HUES48 (cell line): ENCODE measurements at regions not wholly inside any gene's neighbourhood (a gene's known extent, or its start where the extent isn't known, plus 50 kb on each side); places are given as distances from the start of the nearest gene placed in this dataset.
"Not testable (repeated sequence)": the region's sequence is repeated elsewhere in the genome, so short reads cannot be mapped to it uniquely, and the experiment has no call there.

Experiments
- H3K27ac ChIP-seq: one replicate; pipeline ENCODE4 v1.7.0; 2013; ENCODE audit warnings: low read depth, low read length, inconsistent platforms
- H3K27me3 ChIP-seq: 2 replicates; pipeline ENCODE4 v1.6.1; 2013; ENCODE audit warnings: mild to moderate bottlenecking, low read length; ENCODE audit not compliant: control insufficient read depth, insufficient read depth
- H3K36me3 ChIP-seq: 2 replicates; pipeline ENCODE4 v1.6.1; 2013; ENCODE audit warnings: low read length; ENCODE audit not compliant: control insufficient read depth, insufficient read depth
- H3K4me1 ChIP-seq: 2 replicates; pipeline ENCODE4 v1.6.1; 2013; ENCODE audit warnings: mild to moderate bottlenecking, low read length; ENCODE audit not compliant: control insufficient read depth, insufficient read depth
- H3K4me3 ChIP-seq: 2 replicates; pipeline ENCODE4 v1.5.1; 2013; ENCODE audit warnings: mild to moderate bottlenecking, low read depth, low read length
- H3K9ac ChIP-seq: 2 replicates; pipeline ENCODE4 v1.6.1; 2013; ENCODE audit warnings: mild to moderate bottlenecking, low read depth, low read length, moderate library complexity
- H3K9me3 ChIP-seq: 2 replicates; pipeline ENCODE4 v1.6.1; 2013; ENCODE audit warnings: low read length; ENCODE audit not compliant: control insufficient read depth, insufficient read depth

DNA sequence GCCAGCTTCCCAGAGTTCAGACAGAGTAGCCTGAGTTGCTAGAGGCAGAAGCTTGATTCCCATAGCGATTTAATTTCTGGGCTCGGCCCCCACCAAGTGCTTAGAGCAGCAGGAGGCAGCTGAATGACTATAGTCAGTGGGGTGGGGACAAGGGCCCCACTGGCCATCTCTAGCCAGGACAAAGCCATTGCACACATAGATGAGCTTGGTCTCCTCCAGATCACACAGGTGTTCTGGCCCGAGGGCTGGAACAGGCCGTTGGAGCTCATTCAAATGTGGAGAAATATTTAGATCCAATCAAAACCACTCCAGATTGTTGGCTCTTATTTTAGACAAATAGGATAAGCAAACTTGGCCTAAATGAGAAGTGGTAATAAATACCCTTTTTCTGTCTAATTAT is 287.3 kb upstream of the NCKAP5 start:
- Histone ChIP-seq H3K27me3 (no peaks in the 10 kb centered on the region), H3K36me3 (no peaks in the 10 kb centered on the region), H3K9ac (no peak overlapping the region), H3K27ac (no peak overlapping the region), H3K4me3 (no peak overlapping the region), H3K4me1 (no peaks in the 10 kb centered on the region), H3K9me3 (peaks cover 20% of the 10 kb centered on the region)

DNA sequence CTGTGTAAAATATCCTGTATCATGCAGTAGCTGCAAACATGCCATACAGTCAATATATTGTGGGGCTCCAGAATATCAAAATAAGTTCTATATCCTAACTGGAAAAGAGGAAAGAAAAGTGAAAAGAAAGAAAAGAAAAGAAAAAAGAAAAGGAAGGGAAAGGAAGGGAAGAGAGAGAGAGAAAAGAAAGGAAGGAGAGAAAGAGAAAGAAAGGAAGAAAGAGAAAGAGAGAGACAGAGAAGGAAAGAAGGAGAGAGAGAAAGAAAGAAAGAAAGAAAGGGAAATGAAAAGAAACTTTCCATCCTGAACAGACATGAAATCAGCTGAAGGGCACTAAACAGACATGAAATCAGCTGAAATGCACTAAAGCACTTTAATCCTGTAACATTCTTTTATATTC is 288.4 kb upstream of the NCKAP5 start:
- H3K27me3 ChIP-seq: no peaks in the 10 kb centered on the region
- no peaks in the 10 kb centered on the region for H3K4me1 ChIP-seq
- no peak overlapping the region for H3K27ac ChIP-seq
- no peaks in the 10 kb centered on the region for H3K36me3 ChIP-seq
- H3K9ac ChIP-seq: no peak overlapping the region
- H3K9me3 ChIP-seq: peaks cover 20% of the 10 kb centered on the region
- H3K4me3 ChIP-seq: no peak overlapping the region

DNA sequence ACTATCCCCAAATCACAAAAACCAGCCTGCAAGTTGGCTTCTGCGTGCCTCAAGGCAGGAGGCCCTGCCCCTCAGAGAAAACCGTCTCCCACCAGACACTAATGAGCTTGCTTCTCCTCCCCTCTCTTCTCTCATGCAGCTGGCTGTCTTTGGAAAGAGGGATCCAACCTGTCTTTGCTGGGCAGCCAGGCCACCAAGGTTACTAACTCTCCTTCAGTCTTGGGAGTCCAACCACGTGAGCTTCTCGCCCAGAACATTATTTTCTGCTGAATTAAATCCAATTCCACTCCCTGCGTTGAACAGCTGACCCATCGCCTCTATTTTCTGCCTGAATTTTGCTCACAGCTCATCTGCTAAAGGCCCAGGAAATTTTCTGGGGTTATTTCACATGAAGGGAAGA is 291.3 kb upstream of the NCKAP5 start:
- H3K36me3 ChIP-seq: no peaks in the 10 kb centered on the region
- H3K27ac ChIP-seq: no peak overlapping the region
- H3K9ac ChIP-seq: no peak overlapping the region
- H3K4me3 ChIP-seq: no peak overlapping the region
- 0 out of 2 replicates have a peak, but pooled peaks cover 2% of the 10 kb centered on the region for H3K9me3 ChIP-seq
- no peaks in the 10 kb centered on the region for H3K4me1 ChIP-seq
- H3K27me3 ChIP-seq: no peaks in the 10 kb centered on the region

DNA sequence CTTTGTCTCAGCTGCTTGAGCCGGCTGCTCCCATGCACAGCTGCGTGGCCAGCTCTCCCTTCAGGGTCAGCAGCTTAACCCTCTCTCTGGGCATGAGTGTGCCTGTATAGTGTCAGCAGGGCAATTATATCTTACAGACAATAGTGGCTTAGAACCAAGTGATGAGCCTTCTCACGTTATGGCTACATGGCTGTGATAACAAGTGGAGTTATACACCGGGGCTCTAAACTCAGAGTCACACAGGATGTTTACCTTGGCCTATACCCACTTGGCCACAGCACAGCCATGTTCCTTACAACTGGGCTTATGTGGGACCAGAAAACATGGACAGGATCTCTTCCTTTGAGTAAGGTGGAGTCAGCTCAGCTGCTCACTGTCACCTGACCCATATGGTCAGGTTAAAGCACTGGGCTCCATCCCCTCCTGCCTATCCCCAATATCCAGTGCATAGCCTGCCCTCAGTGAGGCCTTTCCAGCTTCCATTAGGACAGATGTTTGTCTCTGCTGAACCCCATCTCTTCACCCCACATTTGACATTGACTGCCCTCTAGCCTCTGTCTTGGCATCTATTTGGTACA is 294.2 kb upstream of the NCKAP5 start:
- H3K9me3 ChIP-seq: no peaks in the 10 kb centered on the region
- no peaks in the 10 kb centered on the region for H3K4me1 ChIP-seq
- no peaks in the 10 kb centered on the region for H3K36me3 ChIP-seq
- H3K27me3 ChIP-seq: no peaks in the 10 kb centered on the region
- H3K4me3 ChIP-seq: no peak overlapping the region
- no peak overlapping the region for H3K9ac ChIP-seq
- no peak overlapping the region for H3K27ac ChIP-seq

DNA sequence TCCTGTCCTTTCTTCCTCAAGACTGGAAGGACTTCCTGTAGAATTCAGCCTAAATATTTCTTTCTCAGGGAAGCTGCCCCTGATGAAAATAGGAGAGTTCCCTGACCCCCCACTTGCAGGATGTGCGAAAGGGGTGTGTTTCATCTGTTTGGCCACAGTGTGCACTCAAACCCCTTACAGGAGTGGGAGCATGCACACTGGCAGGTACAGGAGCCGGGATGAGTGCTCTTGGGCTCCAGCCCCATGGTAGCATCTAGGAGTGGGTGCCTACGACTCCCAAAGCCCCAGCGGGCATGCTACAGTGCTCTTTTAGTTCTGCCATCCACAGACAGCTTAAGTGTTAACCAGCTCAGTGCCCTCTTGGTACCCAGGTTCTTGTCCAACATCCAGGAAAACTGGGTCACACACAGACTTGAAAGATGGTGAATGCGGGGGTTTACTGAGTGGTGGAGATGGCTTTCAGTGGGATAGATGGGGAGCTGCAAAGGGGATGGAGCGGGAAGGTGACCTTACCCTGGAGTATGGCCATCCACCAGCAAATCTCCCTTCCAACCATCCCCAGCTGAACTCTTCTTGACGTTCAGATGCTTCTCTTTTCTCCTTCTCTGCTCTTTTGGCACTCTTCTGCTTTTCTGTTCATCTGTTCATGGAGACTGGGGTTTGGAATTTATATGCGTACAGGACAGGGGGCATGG is 295.0 kb upstream of the NCKAP5 start:
- H3K36me3 ChIP-seq: no peaks in the 10 kb centered on the region
- H3K27ac ChIP-seq: no peak overlapping the region
- H3K27me3 ChIP-seq: no peaks in the 10 kb centered on the region
- no peaks in the 10 kb centered on the region for H3K4me1 ChIP-seq
- no peaks in the 10 kb centered on the region for H3K9me3 ChIP-seq
- no peak overlapping the region for H3K9ac ChIP-seq
- H3K4me3 ChIP-seq: no peak overlapping the region

DNA sequence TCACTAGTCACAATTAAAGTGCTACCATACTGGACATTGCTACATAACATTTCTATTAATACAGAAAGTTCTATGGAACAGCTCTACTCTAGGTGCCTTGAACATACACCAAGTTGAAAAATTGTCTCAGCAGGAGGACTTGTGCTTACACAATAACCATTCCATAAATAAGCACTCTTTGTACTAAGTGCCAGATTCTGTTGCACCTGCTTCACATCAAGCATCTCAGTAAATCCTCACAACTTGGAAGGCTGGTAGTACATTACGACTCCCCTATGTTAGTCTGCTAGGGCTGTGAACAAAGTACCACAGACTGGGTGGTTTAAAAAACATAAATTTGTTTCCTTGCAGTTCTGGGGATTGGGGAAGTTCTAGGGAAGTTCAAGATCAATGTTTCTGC is 296.9 kb upstream of the NCKAP5 start:
- H3K4me1 ChIP-seq: no peaks in the 10 kb centered on the region
- no peaks in the 10 kb centered on the region for H3K27me3 ChIP-seq
- no peak overlapping the region for H3K9ac ChIP-seq
- H3K9me3 ChIP-seq: no peaks in the 10 kb centered on the region
- H3K27ac ChIP-seq: no peak overlapping the region
- no peak overlapping the region for H3K4me3 ChIP-seq
- no peaks in the 10 kb centered on the region for H3K36me3 ChIP-seq

DNA sequence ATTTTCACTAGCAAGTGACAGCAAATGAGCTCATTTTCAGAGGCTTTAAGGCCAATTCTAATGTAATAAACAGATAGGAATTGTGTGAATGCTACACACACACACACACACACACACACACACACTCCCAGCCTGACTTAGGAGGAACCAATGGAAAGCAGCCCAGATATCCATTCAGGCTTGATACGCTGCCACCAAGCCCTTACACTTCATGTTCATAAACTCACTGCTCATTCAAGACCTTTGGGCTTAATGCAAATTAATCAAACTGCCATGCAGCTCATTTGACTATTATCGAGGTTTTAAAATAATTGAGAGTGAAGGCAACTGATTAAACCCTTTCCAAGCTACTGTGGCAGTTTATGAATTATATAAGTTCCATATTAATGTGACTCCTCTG is 298.9 kb upstream of the NCKAP5 start:
- H3K4me3 ChIP-seq: no peak overlapping the region
- no peak overlapping the region for H3K27ac ChIP-seq
- H3K36me3 ChIP-seq: no peaks in the 10 kb centered on the region
- H3K4me1 ChIP-seq: no peaks in the 10 kb centered on the region
- no peaks in the 10 kb centered on the region for H3K9me3 ChIP-seq
- no peak overlapping the region for H3K9ac ChIP-seq
- H3K27me3 ChIP-seq: no peaks in the 10 kb centered on the region

DNA sequence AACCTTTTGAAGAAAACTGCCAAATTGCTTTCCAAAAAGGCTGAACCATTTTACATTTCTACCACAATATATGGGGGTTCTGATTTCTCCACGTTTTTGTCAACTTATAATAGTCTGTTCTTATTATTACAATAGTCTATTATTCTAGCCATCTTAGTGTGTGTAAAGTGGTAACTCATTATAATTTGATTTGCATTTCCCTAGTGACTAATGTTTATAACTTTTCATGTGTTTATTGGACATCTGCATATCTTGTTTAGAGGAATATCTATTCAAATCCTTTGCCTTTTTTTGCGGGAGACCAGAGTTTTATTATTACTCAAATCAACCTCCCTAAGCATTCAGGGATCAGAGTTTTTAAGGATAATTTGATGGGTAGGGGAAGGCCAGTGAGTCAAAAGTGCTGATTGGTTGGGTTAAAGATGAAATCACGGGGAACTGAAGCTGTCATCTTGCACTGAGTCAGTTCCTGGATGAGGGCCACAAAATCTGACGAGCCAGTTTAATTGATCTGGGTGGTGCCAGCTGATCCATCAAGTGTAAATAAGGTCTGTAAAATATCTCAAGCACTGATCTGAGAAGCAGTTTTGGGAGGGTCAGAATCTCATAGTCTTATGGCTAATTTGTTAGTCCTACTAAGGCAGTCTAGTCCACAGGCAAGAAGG is 303.4 kb upstream of the NCKAP5 start:
- Histone ChIP-seq H3K9me3 (no peaks in the 10 kb centered on the region), H3K27ac (no peak overlapping the region), H3K9ac (no peak overlapping the region), H3K36me3 (no peaks in the 10 kb centered on the region), H3K4me3 (no peak overlapping the region), H3K4me1 (no peaks in the 10 kb centered on the region), H3K27me3 (no peaks in the 10 kb centered on the region)

DNA sequence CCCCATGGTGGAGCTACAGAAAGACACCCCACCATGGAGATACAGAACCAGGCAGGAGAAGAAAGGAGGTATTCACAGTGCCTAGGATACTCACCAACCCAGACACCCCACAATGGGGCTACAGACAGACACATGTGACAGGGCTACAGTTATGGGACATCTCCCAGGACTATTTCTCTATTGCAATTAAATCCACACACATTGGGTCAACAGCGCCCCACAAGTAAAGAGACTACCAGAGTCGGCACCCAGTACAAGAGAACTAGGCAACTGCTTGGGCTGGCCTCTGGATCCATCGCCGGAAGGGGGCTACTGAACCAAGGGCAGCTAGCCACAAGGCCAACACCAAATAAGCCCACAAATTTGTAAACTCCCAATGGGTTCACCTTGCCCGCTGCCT is 310.1 kb upstream of the NCKAP5 start:
- Histone ChIP-seq H3K9me3 (no peaks in the 10 kb centered on the region), H3K36me3 (no peaks in the 10 kb centered on the region), H3K27me3 (no peaks in the 10 kb centered on the region), H3K4me3 (no peak overlapping the region), H3K27ac (no peak overlapping the region), H3K4me1 (no peaks in the 10 kb centered on the region), H3K9ac (no peak overlapping the region)

DNA sequence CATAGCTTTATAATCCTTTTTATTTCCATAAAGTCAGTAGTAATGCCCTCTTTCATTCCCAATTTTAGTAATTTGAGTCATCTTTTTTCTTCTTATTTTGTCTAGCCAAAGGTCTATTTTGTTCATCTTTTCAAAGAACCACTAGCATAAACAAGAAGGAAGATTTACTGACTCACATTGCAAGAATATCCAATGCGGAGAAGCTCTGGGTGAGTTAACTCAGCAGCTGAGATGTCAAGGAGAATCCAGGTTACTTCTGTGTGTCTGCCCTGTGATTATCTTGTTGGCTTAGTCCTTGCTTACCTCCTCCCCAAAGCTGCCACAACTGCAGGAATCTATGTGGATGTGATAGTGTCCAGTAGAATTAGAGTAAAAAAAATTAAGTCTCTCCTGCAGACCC is 311.4 kb upstream of the NCKAP5 start:
- Histone ChIP-seq H3K9ac (no peak overlapping the region), H3K9me3 (no peaks in the 10 kb centered on the region), H3K4me3 (no peak overlapping the region), H3K4me1 (no peaks in the 10 kb centered on the region), H3K27me3 (no peaks in the 10 kb centered on the region), H3K27ac (no peak overlapping the region), H3K36me3 (no peaks in the 10 kb centered on the region)

DNA sequence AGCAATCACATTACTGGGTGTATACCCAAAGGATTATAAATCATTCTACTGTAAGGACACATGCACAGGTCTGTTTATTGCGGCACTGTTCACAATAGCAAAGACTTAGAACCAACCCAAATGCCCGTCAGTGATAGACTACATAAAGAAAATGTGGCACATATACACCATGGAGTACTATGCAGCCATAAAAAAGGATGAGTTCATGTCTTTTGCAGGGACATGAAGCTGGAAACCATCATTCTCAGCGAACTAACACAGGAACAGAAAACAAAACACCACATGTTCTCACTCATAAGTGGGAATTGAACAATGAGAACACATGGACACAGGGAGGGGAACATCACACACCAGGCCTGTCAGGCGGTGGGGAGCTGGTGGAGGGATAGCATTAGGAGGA is 313.9 kb upstream of the NCKAP5 start:
- not testable (repeated sequence) for H3K4me3 ChIP-seq, H3K27me3 ChIP-seq, H3K36me3 ChIP-seq, H3K9me3 ChIP-seq, H3K9ac ChIP-seq, H3K27ac ChIP-seq, H3K4me1 ChIP-seq
